SU-DHL-6 (cell line): ENCODE measurements at regions not wholly inside any gene's neighbourhood (a gene's known extent, or its start where the extent isn't known, plus 50 kb on each side); places are given as distances from the start of the nearest gene placed in this dataset.

Experiments
- CTCF ChIP-seq: fragments of 200-600 bp; sonication (generic); IDR thresholded peaks from one replicate; pipeline ENCODE4 v1.5.1; 2017; ENCODE audit warnings: antibody characterized with exemption, mild to moderate bottlenecking, low read length, moderate library complexity; ENCODE audit not compliant: insufficient read depth, poor library complexity, severe bottlenecking
- EZH2phosphoT487 ChIP-seq: fragments of 200-600 bp; sonication (generic), shearing (Covaris generic); conservative IDR thresholded peaks from 2 replicates; pipeline ENCODE4 v1.6.1; 2018; ENCODE audit warnings: mild to moderate bottlenecking, antibody characterized with exemption, low read length, moderate library complexity, mixed read lengths

GRCh38 chr12:59044791-59045190 is 124.5 kb upstream of the LRIG3 start:
- no peak for TF ChIP-seq EZH2phosphoT487
- no peak for TF ChIP-seq CTCF
